Fibroblast of villous mesenchyme (primary cell): ENCODE measurements at regions not wholly inside any gene's neighbourhood (a gene's known extent, or its start where the extent isn't known, plus 50 kb on each side); places are given as distances from the start of the nearest gene placed in this dataset.
A peak's percentile ranks its signal among the peaks of the same experiment; 100 is the strongest.

Source experiments
- DNase-seq: peaks from one replicate; pipeline ENCODE4 v3.0.0-alpha.2; 2010; ENCODE audit warnings: low read depth
- H3K4me3 ChIP-seq: 2 replicates; pipeline ENCODE4 v1.5.1; 2011; ENCODE audit warnings: low read depth, mild to moderate bottlenecking, low read length
- TF ChIP-seq, protein P1 (sequence below): IDR thresholded peaks from 2 replicates; pipeline ENCODE4 v1.5.1; 2012; ENCODE audit warnings: low read depth, mild to moderate bottlenecking, low read length; ENCODE audit not compliant: insufficient read depth

DNA sequence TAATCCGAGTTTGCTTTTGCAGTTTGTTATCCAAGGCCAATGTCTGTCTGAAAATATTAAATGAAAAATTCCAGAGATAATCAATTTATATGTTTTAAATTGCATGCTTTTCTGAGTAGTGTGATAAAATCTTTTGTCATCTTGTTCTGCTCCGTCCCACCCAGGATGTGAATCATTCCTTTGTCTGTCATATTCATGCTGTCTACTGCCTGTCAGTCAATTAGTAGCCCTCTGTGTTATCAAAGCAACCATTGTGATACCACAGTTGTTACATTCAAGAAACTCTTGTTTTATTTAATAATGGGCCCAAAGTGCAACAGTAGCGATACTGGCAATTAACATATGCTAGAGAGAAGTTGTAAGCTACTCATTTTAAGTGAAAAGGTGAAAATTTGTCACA lies 819.3 kb downstream of the BRINP3 start:
- TF ChIP-seq, protein P1, sequence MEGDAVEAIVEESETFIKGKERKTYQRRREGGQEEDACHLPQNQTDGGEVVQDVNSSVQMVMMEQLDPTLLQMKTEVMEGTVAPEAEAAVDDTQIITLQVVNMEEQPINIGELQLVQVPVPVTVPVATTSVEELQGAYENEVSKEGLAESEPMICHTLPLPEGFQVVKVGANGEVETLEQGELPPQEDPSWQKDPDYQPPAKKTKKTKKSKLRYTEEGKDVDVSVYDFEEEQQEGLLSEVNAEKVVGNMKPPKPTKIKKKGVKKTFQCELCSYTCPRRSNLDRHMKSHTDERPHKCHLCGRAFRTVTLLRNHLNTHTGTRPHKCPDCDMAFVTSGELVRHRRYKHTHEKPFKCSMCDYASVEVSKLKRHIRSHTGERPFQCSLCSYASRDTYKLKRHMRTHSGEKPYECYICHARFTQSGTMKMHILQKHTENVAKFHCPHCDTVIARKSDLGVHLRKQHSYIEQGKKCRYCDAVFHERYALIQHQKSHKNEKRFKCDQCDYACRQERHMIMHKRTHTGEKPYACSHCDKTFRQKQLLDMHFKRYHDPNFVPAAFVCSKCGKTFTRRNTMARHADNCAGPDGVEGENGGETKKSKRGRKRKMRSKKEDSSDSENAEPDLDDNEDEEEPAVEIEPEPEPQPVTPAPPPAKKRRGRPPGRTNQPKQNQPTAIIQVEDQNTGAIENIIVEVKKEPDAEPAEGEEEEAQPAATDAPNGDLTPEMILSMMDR, result no peak
- H3K4me3 ChIP-seq, result no peak overlapping the region
- no peak for DNase-seq

DNA sequence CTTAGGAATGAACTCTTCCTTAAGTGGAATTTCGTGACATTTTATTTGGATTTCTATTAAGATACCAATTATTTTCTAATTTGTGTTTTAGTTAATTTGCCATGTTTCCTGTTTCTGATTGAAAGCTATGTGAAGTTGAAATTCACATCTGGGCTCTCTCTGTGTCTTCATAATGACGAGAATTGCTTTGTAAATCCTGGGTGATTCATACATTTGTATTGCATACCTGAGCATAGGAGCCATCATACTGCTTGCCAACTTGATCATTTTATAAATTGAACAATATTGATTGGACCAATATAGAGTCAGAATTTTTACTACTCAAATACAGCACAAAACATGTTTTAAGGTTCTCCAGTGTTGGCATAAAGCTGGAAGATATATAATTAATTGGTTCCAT lies 817.9 kb downstream of the BRINP3 start:
- no peak overlapping the region for H3K4me3 ChIP-seq
- DNase-seq, result no peak
- TF ChIP-seq, protein P1, result no peak

DNA sequence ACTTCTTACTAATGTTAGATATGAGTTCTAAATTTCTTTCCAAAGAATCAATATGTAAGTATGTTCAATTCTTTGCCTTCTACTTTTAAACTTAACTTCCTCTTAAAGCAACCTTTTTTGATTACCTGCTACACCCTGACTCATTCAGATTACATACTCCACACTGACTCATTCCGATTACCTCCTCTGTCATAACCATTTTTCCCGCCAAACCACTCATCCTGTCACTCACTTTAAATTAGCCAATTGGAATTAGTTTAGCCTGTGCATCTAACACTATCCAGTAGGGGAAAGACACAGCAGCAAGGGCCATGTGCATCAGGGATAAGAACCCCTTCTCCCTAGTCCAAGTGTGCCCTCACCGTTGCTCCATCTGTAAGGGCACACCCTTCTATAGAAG lies 815.5 kb downstream of the BRINP3 start:
- no peak overlapping the region for H3K4me3 ChIP-seq
- DNase-seq, result no peak
- TF ChIP-seq, protein P1, result no peak

DNA sequence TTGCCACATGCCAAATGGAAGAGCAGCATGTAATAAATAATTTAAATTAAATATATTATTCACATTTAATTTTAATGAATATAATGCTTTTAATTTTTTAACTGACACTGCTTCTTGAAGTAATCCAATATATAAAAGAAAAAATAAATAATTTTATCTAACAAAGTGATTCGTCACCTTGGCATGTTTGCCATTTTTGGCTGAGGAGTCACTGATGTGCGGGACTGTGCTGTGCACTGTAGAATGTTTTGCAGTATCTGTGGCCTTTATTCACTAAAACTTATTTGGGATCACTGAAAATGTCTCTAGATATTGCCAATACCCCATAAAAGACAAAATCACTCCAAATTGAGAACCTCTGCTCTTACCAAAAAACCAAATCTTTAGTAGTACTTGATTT lies 807.8 kb downstream of the BRINP3 start:
- no peak for DNase-seq
- TF ChIP-seq, protein P1, result no peak
- no peak overlapping the region for H3K4me3 ChIP-seq

DNA sequence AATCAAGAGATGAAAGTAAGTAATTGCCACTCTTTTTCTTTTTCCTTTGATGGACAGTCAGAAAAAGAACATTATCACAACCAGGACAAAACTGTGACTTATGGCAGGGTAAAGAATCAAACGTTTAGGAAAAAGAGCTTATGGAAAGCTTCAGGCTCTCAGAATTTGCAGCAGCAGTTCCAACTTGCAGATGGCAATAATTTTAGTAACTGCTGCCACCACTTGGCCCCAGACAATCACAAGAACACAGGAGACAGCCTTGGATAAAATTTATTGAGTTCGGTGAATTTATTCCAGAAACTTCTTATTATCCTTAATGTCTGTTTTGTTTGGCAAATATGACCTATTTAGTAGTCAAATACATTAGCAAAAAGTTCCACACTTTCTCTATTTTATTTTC lies 804.4 kb downstream of the BRINP3 start:
- DNase-seq, result no peak
- TF ChIP-seq, protein P1, result no peak
- no peak overlapping the region for H3K4me3 ChIP-seq

DNA sequence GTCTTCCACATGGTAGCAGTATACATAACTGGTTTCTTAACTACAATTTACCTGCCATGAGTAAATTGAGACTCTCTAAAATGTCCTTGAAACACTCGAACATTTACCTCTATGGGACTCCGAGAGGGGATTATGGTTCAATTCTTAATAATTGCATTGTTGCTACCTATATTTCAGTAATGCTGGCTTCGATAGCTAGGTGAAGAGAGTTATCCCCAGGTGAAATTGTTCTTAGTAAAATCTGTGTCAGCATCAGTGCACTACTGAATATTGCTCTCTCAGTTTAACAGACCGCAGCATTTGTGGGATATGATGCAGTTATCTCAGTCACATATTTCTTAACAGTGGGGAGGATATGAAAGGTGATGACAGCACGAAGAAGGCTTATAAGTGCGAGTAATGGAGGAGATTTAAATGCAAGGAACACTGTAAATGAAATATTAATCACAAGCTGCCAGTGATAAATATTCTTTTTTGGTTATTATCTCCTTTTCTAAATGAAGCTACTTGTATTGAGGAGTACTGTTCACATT lies 801.9 kb downstream of the BRINP3 start:
- no peak overlapping the region for H3K4me3 ChIP-seq
- TF ChIP-seq, protein P1, result no peak
- DNase-seq, result no peak

DNA sequence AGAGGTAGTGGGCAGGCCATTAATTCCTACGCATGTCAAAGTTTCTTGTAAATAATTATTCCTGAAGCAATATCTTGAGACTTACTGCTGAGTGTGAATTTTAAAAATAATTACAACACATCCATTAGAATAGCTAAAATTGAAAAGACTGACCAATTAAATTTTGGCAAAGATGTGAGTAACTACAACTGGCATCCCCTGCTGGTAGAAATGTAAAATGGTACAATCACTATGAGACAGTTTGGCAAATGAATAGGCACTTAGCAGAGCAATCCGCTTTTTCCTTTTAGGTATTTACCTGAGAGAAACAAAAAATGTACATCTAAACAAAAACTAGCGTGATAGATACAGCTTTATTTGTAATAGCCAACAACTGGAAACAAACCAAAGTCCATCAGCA lies 798.9 kb downstream of the BRINP3 start:
- no peak overlapping the region for H3K4me3 ChIP-seq
- TF ChIP-seq, protein P1, result peak; percentile 18
- DNase-seq, result no peak
